NCI-H2227 (cell line): ENCODE measurements at regions not wholly inside any gene's neighbourhood (a gene's known extent, or its start where the extent isn't known, plus 50 kb on each side); places are given as distances from the start of the nearest gene placed in this dataset.

Source experiments
- DNase-seq: peaks from one replicate; lab custom pipeline; 2025; ENCODE audit not compliant: unreplicated experiment; lab: John Stamatoyannopoulos, UW

GRCh38 chr2:136582628-136583205 lies 182.6 kb upstream of the THSD7B start:
- no peak for DNase-seq

DNA sequence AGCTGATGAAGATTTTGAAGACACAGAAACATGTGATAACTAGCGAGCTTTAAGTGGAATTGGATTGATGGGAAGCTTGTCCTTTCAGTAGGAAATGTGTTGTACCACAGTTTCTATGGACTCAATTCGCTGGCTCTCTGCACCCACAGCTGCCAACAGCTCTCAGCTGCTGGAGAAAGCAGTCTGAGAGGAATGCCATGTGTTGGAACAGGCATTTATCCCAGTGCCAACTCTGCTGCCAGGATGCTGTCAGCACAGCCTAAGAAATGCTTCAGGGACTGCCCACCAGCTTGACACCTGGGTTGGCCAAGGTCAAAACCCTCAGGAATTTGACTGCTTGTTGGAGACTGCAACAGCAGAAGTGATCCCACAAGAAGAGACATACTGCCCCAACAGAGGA lies 193.0 kb upstream of the THSD7B start:
- no peak for DNase-seq

GRCh38 chr2:136557203-136557602 lies 208.1 kb upstream of the THSD7B start:
- DNase-seq: no peak

DNA sequence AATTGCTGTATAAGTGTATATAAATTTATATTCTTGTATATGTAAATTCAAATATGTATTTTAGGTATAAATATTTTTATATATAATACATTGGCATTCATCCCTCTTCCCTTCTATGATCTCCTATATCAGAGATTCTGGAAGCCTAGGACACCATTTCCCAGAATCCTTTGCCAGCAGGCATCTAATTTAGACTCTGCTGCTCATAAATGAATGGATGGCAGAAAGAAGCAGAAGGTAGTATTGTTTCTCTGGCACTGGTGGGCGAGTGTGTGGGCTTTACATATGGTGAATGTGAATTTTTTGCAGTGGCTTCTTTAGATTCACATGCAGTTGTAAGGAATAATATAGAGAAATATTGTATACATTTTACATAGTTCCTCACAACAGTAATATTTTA lies 215.2 kb upstream of the THSD7B start:
- DNase-seq: no peak

DNA sequence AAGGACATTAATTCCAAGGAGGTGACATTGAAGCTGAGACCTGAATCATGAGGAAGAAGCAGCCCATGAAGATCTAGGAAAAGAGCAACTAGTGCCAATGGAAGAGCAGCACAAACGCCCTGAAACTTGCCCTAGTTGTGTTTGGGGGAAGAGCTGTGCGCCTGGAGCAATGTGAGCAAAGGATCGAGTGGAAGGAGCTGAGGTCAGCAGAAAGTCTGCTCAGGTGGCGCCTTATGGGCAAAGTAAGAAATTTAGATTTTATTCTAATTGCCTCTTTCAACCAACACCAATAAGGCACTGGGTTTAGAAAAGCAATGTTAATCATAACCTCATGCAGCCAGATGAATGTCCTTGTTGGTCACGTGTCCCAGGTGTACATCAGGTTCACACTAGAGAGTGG lies 226.0 kb upstream of the THSD7B start:
- DNase-seq: no peak

DNA sequence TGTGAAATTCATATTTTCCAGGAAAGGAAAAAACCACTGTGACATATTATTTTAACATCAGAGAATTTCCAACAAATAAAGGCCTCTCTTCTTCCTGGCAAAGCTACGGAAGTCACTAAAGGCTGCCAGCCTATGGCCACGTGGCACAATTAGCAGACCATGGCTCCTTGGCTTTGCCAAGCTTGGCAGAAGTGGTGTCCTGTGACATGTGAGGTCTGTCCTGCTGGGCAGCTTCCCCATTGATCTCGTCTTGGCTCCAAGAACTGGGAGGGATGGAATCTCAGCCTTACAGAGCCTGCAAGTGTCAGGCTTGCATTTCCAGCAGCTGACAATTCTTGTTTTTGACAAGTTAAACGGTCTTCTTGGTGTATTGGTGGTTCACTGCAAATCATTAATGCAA lies 226.9 kb upstream of the THSD7B start:
- no peak for DNase-seq

DNA sequence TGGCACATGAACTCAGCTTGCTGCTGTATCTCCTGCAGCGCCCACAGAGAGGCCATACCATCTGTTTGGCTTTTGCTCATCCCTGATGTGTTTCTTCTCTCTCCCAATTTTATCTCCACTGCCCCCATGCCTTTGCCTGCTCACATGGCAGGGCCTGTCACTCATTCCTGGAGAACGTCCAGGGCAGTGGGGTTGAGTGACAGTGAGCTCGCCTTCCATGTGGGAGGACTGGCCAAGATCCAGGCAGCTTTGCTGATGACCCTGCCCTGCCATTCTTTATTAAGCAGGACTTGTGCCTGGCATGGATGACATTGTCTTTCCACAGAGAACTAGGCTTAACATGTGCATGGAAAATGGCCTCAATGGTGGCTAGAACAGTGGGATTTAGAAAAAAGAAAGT lies 230.5 kb upstream of the THSD7B start:
- DNase-seq: no peak

GRCh38 chr2:136532171-136532570 lies 233.2 kb upstream of the THSD7B start:
- DNase-seq: no peak

DNA sequence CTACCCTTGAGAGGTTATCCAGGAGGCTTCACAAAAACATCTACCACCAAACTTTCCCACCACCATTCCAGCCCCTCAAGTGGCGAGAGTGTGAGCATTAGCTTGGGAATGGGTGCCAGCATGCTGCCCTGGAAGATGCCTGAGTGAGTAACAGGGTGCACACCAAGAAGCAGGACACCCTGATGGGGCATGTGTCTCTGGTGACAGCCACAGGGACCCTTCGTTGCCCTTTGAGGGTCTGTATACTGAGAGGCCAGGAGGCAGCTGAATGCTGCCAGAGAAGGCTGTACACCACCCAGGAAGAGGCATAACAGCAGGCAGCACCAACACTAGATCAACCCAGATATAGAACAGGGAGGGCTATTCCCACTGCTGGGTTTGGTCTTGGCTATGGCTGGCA lies 233.6 kb upstream of the THSD7B start:
- DNase-seq: no peak

DNA sequence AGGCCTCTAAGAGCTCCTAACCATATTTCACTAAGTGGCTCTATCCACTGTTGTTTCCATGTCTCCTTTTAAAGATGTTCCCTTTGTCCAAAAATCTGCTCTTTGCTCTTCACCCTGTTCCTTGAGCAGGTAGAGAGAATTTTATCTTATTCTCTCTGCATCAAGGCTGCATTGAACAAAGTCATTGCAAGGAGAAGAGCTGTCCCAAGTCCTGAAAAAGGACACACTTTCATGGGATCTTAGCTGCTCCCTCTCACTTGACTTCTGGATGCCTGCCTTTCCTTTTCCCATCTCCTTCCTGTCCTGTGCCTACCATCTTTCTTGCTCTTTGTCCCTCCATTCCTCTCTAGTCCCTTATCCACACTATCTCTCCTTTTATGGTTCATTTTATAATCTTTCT lies 235.2 kb upstream of the THSD7B start:
- no peak for DNase-seq

DNA sequence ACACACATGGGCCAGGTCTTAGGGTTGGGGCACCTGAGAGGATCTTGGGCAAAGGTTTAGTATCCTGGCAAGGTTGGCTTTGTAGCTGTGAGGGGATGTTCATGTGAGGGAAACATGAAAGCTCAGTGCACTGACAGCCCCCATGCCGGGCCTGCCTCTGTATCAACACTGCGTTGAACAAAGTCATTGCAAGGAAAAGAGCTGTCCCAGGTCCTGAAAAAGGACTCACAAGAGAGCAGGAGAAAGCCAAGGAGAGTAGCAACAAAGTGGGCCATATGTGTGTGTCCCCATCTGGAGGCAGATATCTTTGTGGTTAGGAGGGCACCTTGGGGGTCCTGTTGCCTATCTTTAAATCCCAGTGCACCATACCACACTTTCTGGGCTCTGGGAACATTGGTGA lies 237.8 kb upstream of the THSD7B start:
- no peak for DNase-seq

DNA sequence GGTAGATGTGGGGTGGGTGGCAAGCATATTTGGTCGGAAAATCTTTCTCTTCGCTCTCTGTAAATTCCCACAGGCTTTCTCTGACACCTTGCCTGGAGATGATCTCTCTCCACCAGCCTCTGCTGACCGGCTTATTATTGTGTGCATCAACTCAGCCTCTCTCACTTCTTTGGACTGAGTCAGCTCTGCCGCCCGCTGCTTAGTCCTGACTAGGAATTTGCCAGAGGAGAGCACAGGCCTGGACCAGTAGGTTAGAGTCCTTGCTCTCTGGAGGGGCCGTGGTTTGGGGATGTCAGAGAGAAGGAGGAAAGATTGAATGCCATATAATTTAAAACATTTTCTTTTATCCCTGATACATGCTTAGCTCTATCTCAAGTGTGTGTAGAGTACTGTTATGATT lies 242.6 kb upstream of the THSD7B start:
- no peak for DNase-seq

GRCh38 chr2:136517716-136518115 lies 247.6 kb upstream of the THSD7B start:
- peak; percentile 20 for DNase-seq

DNA sequence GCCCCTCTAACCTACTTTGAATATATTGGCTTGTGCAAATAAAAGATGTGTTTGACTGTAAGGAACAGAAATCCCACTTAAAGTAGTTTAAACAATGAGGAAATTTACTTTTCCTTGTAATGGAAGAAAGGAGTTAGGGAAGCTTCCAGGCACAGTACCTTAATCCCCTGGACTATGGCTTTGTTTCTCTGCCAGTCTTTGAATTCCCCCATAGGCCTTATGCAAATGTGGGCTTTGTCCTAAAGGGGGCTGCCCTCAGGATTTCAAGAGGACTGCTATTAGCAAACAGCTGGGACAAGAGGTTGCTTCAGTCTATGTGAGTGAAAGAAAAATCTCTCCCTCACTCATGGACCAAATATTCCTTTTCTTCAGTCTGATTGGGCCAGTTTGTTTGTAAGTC lies 255.1 kb upstream of the THSD7B start:
- DNase-seq: no peak

- no peak for DNase-seq
Measured at GRCh38 chr2:136505462-136505861, 259.9 kb upstream of the THSD7B start.

DNA sequence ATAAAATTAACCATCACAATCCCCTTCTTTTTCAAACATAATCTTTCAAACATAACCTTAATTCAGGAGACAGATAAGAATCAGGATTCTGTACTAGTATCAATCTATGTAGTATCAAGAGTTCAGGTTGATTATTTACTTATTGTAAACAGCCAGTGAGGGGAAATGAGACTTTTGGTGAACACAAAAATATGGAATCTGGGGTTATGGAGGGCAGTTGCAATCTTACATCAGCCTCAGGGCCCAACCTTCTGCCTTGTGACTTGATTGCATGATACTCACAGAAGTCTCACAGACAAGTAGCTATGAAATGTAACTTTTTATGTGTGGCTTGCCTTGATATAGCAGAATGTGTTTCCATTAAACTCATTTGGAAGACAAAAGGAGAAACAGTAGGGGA lies 262.7 kb upstream of the THSD7B start:
- DNase-seq: no peak

GRCh38 chr2:136497709-136498108 lies 267.6 kb upstream of the THSD7B start:
- peak; percentile 49 for DNase-seq

GRCh38 chr2:136496966-136497365 lies 268.4 kb upstream of the THSD7B start:
- no peak for DNase-seq

- DNase-seq: no peak
Measured at GRCh38 chr2:136495636-136496035, 269.7 kb upstream of the THSD7B start.

DNA sequence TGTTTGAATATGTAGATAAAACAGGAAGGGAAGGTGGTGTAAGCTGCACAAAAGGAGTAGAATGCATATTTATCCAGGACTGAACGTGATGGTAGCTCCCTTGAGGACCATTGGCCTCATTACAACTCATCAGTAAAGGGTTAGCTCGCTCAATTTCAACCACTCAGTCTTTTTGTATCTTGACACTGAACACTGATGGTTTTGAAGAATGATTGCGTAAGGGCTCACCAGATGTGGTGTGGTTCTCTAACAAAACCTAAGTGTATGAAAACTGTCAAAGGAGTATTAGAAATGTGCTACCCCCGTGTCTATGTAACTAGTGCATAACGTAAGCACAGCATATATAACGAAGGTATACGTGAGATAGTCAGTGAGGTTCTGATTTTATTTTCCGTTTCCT lies 272.4 kb upstream of the THSD7B start:
- DNase-seq: no peak

DNA sequence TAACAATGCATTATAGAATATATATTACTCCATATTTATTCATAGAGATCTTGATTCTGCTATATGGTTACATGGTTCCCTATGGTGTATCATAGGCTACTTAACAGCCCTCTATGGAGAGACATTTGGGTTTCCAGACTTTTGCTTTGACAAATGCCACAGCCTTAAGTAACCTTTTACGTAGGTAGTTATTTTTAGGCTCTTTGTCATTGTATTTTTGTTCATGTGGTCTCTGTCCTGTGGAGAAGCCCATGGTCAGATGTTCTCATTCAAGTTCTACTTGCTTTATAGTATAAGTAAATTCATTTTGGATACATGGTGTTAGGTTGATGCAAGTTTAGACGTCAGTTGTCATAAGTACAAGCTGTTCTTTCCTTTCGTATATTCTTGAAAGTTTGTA lies 275.2 kb upstream of the THSD7B start:
- DNase-seq: no peak

- DNase-seq: no peak
Measured at GRCh38 chr2:136487421-136487820, 277.9 kb upstream of the THSD7B start.

GRCh38 chr2:136486115-136486514 lies 279.2 kb upstream of the THSD7B start:
- no peak for DNase-seq

GRCh38 chr2:136482966-136483365 lies 282.4 kb upstream of the THSD7B start:
- no peak for DNase-seq
